ENCODE measurements at regions not wholly inside any gene's neighbourhood (a gene's known extent, or its start where the extent isn't known, plus 50 kb on each side); places are given as distances from the start of the nearest gene placed in this dataset.

- no peak overlapping the region for H3K27ac ChIP-seq (ENCODE audit: control insufficient read depth, insufficient read depth, low read length)
- H3K9ac ChIP-seq (ENCODE audit: control insufficient read depth, extremely low read depth, insufficient read depth, low read length), result no peak overlapping the region
- DNase-seq (ENCODE audit: low read depth, low spot score) (no peak), FAIRE-seq (no peak)
- no peaks in the 10 kb centered on the region for H3K9me1 ChIP-seq (ENCODE audit: control insufficient read depth, extremely low read depth, insufficient read depth, low read length)
- H3K4me1 ChIP-seq (ENCODE audit: control insufficient read depth, extremely low read depth, insufficient read depth, low read length), result no peaks in the 10 kb centered on the region
- dilution Hi-C loops (cut with MboI; ENCODE audit: extremely low pct_ligation_motif_present, low sequenced_read_pairs), result no loop called here
- no peaks in the 10 kb centered on the region for H3K27me3 ChIP-seq (ENCODE audit: control insufficient read depth, extremely low read depth, insufficient read depth, low read length)
- H4K20me1 ChIP-seq (ENCODE audit: control insufficient read depth, extremely low read depth, insufficient read depth, low read length), result no peaks in the 10 kb centered on the region
- TF ChIP-seq EZH2 (IDR thresholded peaks at IDR 0.05; ENCODE audit: low read length) (no peak), CTCF (optimal IDR thresholded peaks at IDR 0.05 in 1 of 3, IDR thresholded peaks at IDR 0.05 in 1 of 3, conservative IDR thresholded peaks at IDR 0.05 in 1 of 3; ENCODE audit: extremely low read depth in 1 of 3, insufficient read depth in 2 of 3, low read length in 3 of 3) (no peak)
- no peaks in the 10 kb centered on the region for H3K36me3 ChIP-seq (ENCODE audit: control insufficient read depth in 2 of 2, extremely low read depth in 1 of 2, insufficient read depth in 2 of 2, low read length in 2 of 2)
- H3K9me3 ChIP-seq (ENCODE audit: control insufficient read depth, low read depth, low read length), result no peaks in the 10 kb centered on the region
- no peak overlapping the region for H2AFZ ChIP-seq (ENCODE audit: control insufficient read depth, low read length)
- H3K4me3 ChIP-seq (ENCODE audit: control insufficient read depth in 2 of 3, extremely low read depth in 1 of 3, insufficient read depth in 2 of 3, low read depth in 1 of 3, low read length in 3 of 3), result no peak overlapping the region
- H3K4me2 ChIP-seq (ENCODE audit: control insufficient read depth, extremely low read depth, insufficient read depth, low read depth, low read length), result no peak overlapping the region
- no peaks in the 10 kb centered on the region for H3K79me2 ChIP-seq (ENCODE audit: control insufficient read depth, insufficient read depth, low read length)
Measured at GRCh38 chr6:11952316-11952715, 59.8 kb upstream of the HIVEP1 start.

- FAIRE-seq, result no peak
- Histone ChIP-seq H3K4me3 (ENCODE audit: control insufficient read depth in 2 of 3, extremely low read depth in 1 of 3, insufficient read depth in 2 of 3, low read depth in 1 of 3, low read length in 3 of 3) (no peak overlapping the region), H3K27ac (ENCODE audit: control insufficient read depth, insufficient read depth, low read length) (no peak overlapping the region), H3K79me2 (ENCODE audit: control insufficient read depth, insufficient read depth, low read length) (no peaks in the 10 kb centered on the region), H3K4me1 (ENCODE audit: control insufficient read depth, extremely low read depth, insufficient read depth, low read length) (no peaks in the 10 kb centered on the region), H3K9ac (ENCODE audit: control insufficient read depth, extremely low read depth, insufficient read depth, low read length) (no peak overlapping the region), H3K27me3 (ENCODE audit: control insufficient read depth, extremely low read depth, insufficient read depth, low read length) (no peaks in the 10 kb centered on the region), H3K9me3 (ENCODE audit: control insufficient read depth, low read depth, low read length) (no peaks in the 10 kb centered on the region), H3K4me2 (ENCODE audit: control insufficient read depth, extremely low read depth, insufficient read depth, low read depth, low read length) (no peak overlapping the region), H3K36me3 (ENCODE audit: control insufficient read depth in 2 of 2, extremely low read depth in 1 of 2, insufficient read depth in 2 of 2, low read length in 2 of 2) (no peaks in the 10 kb centered on the region), H3K9me1 (ENCODE audit: control insufficient read depth, extremely low read depth, insufficient read depth, low read length) (no peaks in the 10 kb centered on the region), H4K20me1 (ENCODE audit: control insufficient read depth, extremely low read depth, insufficient read depth, low read length) (no peaks in the 10 kb centered on the region), H2AFZ (ENCODE audit: control insufficient read depth, low read length) (no peak overlapping the region)
- dilution Hi-C loops (cut with MboI; ENCODE audit: extremely low pct_ligation_motif_present, low sequenced_read_pairs), result no loop called here
- TF ChIP-seq CTCF (optimal IDR thresholded peaks at IDR 0.05 in 1 of 3, IDR thresholded peaks at IDR 0.05 in 1 of 3, conservative IDR thresholded peaks at IDR 0.05 in 1 of 3; ENCODE audit: extremely low read depth in 1 of 3, insufficient read depth in 2 of 3, low read length in 3 of 3) (no peak), EZH2 (IDR thresholded peaks at IDR 0.05; ENCODE audit: low read length) (no peak)
- no peak for DNase-seq (ENCODE audit: low read depth, low spot score)
Measured at GRCh38 chr6:11951868-11952267, 60.2 kb upstream of the HIVEP1 start.
